GM03348 (cell line): ENCODE measurements at regions not wholly inside any gene's neighbourhood (a gene's known extent, or its start where the extent isn't known, plus 50 kb on each side); places are given as distances from the start of the nearest gene placed in this dataset.
"Not testable (repeated sequence)": the region's sequence is repeated elsewhere in the genome, so short reads cannot be mapped to it uniquely, and the experiment has no call there.

Experiments used
- DNase-seq: peaks from one replicate; pipeline ENCODE4 v3.0.0; 2012; ENCODE audit warnings: low spot score

- DNase-seq = no peak
These were observed 58.1 kb downstream of the TUBA3C start for GRCh38 chr13:19123502-19123901.

GRCh38 chr13:19117913-19118739 is 63.5 kb downstream of the TUBA3C start:
- DNase-seq = no peak

- not testable (repeated sequence) for DNase-seq
These were observed 72.4 kb downstream of the TUBA3C start for GRCh38 chr13:19109225-19109624.

- no peak for DNase-seq
These were observed 78.5 kb downstream of the TUBA3C start for GRCh38 chr13:19103140-19103539.

GRCh38 chr13:19093369-19093768 is 88.3 kb downstream of the TUBA3C start:
- no peak for DNase-seq

- DNase-seq = no peak
These were observed 91.1 kb downstream of the TUBA3C start for GRCh38 chr13:19090495-19090894.

- no peak for DNase-seq
These were observed 92.3 kb downstream of the TUBA3C start for GRCh38 chr13:19089315-19089714.

GRCh38 chr13:19088416-19088815 is 93.2 kb downstream of the TUBA3C start:
- no peak for DNase-seq

GRCh38 chr13:19085876-19086275 is 95.7 kb downstream of the TUBA3C start:
- DNase-seq = no peak

- no peak for DNase-seq
These were observed 96.4 kb downstream of the TUBA3C start for GRCh38 chr13:19085258-19085657.

- DNase-seq = no peak
These were observed 98.3 kb downstream of the TUBA3C start for GRCh38 chr13:19083340-19083739.

GRCh38 chr13:19075418-19075817 is 106.2 kb downstream of the TUBA3C start:
- no peak for DNase-seq

- no peak for DNase-seq
These were observed 107.1 kb downstream of the TUBA3C start for GRCh38 chr13:19074519-19074918.

GRCh38 chr13:19074106-19074505 is 107.5 kb downstream of the TUBA3C start:
- DNase-seq = not testable (repeated sequence)

- not testable (repeated sequence) for DNase-seq
These were observed 108.5 kb downstream of the TUBA3C start for GRCh38 chr13:19072956-19073706.

GRCh38 chr13:19072543-19072942 is 109.1 kb downstream of the TUBA3C start:
- no peak for DNase-seq

GRCh38 chr13:19071161-19071936 is 110.3 kb downstream of the TUBA3C start:
- DNase-seq = no peak

- DNase-seq = no peak
These were observed 111.3 kb downstream of the TUBA3C start for GRCh38 chr13:19070398-19070735.

GRCh38 chr13:19069684-19070397 is 111.8 kb downstream of the TUBA3C start:
- no peak for DNase-seq

GRCh38 chr13:19068691-19069090 is 112.9 kb downstream of the TUBA3C start:
- DNase-seq = no peak

- DNase-seq = no peak
These were observed 113.9 kb downstream of the TUBA3C start for GRCh38 chr13:19067767-19068166.

GRCh38 chr13:19062801-19063200 is 118.8 kb downstream of the TUBA3C start:
- DNase-seq = no peak
